ENCODE measurements at regions not wholly inside any gene's neighbourhood (a gene's known extent, or its start where the extent isn't known, plus 50 kb on each side); places are given as distances from the start of the nearest gene placed in this dataset.

- TF ChIP-seq CTCF (IDR thresholded peaks at IDR 0.05 in 8 of 11, conservative IDR thresholded peaks at IDR 0.05 in 3 of 11) (no peak), POLR2A (IDR thresholded peaks at IDR 0.05) (no peak), POLR2AphosphoS5 (IDR thresholded peaks at IDR 0.05) (no peak)
Measured at GRCh38 chr13:79660361-79660760, 179.4 kb downstream of the NDFIP2 start.

Measured in spleen (tissue), 7 donors.